ENCODE measurements at regions not wholly inside any gene's neighbourhood (a gene's known extent, or its start where the extent isn't known, plus 50 kb on each side); places are given as distances from the start of the nearest gene placed in this dataset.

DNA sequence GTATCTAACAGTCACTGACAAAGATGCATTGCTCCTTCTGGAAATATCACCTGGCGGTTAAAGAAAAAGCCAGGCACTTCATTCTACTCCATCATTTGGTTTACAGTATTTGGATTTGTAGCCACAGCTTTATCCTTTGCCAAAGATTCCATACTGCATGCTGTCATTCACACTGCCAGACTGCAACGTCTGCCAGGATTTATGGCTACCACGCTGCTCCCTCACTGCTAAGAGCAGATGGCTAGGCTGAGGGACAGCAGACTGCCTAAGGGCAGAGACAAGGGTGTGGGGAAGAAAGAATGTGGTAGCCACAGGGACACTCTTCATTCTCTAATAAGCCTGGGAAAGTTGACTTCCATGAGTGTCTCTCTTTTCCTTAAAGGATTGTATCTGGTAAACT, 1047.0 kb downstream of the TUSC7 start:
- TF ChIP-seq, protein P1, sequence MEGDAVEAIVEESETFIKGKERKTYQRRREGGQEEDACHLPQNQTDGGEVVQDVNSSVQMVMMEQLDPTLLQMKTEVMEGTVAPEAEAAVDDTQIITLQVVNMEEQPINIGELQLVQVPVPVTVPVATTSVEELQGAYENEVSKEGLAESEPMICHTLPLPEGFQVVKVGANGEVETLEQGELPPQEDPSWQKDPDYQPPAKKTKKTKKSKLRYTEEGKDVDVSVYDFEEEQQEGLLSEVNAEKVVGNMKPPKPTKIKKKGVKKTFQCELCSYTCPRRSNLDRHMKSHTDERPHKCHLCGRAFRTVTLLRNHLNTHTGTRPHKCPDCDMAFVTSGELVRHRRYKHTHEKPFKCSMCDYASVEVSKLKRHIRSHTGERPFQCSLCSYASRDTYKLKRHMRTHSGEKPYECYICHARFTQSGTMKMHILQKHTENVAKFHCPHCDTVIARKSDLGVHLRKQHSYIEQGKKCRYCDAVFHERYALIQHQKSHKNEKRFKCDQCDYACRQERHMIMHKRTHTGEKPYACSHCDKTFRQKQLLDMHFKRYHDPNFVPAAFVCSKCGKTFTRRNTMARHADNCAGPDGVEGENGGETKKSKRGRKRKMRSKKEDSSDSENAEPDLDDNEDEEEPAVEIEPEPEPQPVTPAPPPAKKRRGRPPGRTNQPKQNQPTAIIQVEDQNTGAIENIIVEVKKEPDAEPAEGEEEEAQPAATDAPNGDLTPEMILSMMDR (IDR thresholded peaks at IDR 0.05), result no peak

DNA sequence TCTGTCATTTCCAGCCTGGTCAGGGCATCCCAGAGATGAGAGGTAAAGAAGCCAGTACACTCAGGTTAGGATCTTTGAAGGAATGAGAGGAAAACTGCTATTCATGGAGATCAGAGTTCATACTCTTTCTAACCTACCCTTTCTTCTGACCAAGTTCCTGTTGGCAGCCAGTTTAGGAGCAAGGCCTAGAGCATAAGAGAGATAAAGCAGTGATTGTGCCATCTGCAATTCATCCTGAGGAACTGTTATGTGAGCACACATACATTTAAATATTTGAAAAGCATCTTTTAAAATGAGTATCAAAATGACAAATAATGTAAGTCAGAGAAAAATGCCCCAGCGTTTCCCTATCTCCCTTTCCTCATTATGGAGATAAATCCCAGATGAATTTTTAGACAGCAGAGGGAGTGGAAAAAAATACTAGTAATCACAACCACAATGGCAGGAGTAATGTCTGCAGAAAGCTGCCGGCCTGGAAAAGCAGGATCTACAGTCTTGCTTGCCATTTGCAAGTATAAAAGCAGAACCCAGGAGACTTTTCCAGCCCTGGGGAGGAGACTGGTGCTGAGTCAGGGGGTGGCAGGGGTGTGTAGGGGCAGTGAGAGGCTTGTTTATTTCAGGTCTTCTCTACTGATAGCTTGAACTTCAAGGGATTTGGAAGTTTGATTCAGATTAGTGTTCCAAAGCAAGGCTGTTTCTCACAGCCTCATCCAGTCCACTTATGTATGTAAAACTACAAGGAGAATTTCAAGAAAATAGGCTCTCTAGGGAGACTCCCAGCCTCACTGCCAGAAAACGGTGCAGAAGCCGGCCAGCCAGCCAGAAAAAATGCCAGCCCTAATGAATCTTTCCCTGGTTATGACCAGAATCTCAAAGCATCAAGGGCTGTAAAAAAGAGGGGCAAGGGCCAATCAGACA, 1052.4 kb downstream of the TUSC7 start:
- TF ChIP-seq, protein P1 (IDR thresholded peaks at IDR 0.05), result no peak

DNA sequence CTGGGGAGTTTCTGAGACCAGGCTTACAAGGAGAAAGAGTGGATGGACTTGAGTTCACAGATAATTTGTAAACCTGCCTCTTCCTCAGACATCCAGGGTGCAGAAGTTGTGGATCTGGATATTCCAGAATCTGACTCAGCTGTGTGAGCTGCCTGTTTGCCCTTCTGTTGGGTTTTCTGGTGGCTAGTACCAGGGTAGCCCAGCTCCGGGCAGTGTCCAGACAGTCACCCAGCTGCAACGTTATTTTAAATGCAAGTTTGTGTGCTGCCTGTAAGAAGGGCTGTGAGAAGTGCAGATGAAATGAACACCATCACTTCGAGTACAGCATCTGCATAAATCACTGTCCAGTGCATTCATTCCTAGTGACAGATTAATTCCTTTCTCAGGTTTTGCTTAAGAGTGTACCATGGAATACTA, 1053.0 kb downstream of the TUSC7 start:
- TF ChIP-seq, protein P1 (IDR thresholded peaks at IDR 0.05), result no peak

DNA sequence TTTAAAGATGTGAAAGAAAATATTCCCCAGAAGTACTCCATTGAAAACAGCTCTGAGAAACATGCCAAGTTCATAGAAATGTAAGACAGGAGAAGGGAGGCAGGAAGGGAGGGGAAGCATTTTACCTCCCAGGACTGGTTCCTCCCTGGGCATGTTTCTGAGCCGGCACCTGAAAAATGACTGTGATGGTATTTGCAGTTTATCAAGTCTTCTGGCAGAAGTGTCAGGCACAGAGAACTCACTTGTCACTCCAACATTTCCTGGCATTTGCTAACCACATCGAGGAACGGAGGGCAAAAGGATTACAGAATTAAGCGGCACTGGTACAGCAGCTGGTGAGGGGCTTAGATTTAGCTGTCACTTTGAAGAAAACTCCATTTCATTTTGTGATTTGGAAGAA, 1054.0 kb downstream of the TUSC7 start:
- TF ChIP-seq, protein P1 (IDR thresholded peaks at IDR 0.05), result no peak

DNA sequence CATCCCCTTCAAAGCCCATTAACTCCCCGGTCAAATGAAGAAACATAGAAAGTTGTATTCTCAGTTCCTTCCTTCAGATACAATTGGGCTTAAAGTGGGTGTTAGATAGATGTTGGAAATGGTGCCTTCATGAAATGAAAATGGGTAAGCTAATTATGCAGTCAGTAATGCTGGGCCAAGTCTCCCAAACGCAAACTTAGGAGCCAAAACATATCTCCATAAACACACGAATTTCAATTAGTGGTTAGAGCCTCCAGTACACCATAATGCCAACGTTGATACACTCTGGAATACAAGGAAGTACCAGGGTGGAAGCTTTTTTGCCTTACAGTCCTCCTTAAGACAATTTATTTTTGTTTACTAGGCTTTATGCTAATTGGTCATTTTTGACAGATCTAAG, 1059.0 kb downstream of the TUSC7 start:
- TF ChIP-seq, protein P1 (IDR thresholded peaks at IDR 0.05), result no peak

DNA sequence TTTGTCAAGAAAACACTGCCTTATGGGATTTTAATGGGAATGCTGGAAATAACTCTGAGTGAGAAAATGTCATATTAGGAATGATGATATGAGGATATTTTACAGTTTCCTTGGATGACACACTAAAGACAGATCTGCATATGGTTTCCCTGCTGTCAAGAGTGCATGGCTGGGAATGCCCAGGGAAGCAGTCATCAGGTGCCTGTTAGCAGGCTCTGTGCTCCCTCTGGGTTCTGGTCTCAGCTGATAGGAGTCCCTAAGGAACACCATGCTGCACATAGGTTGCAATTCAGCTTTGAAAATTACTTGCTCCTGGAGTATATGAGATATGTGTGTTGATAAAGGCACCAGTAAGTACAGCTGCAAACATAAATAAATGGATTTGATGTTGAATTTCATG, 1064.6 kb downstream of the TUSC7 start:
- TF ChIP-seq, protein P1 (IDR thresholded peaks at IDR 0.05), result no peak

DNA sequence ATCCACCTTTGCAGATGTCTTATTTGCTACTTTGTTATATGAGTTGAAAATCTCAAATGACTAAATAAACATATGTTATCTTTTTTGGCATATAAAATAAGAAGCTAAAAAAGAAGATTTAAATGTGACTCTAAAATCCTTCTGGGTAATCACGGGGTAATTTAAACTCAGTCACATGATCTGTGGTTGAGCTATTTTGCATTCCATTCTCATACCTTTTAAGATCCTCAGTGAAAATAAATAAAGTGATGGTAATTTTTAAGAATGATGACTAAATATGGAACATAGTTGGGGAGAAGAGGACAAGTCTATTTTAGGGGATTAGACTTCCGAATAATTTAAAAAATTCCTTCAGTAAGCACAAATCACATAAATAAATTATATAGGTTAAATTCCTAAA, 1076.8 kb downstream of the TUSC7 start:
- TF ChIP-seq, protein P1 (IDR thresholded peaks at IDR 0.05), result no peak

Measured in LNCAP (cell line).